ENCODE measurements at regions not wholly inside any gene's neighbourhood (a gene's known extent, or its start where the extent isn't known, plus 50 kb on each side); places are given as distances from the start of the nearest gene placed in this dataset.

- intact Hi-C loops (cut with DNase I): no loop called here
- 92 to 93% (median 93%) methylated on average over 7 of the region's 7 CpGs for WGBS, 3 donors
- H3K9me3 ChIP-seq: no peaks in the 10 kb centered on the region
- H3K27me3 ChIP-seq (ENCODE audit: insufficient read depth in 3 of 3, low read length in 2 of 3): no peaks in the 10 kb centered on the region
- TF ChIP-seq CTCF (IDR thresholded peaks at IDR 0.05): no peak
- DNase-seq: no peak
- H3K27ac ChIP-seq: no peak overlapping the region
- no peaks in the 10 kb centered on the region for H3K4me1 ChIP-seq
- no peak overlapping the region for H3K4me3 ChIP-seq
- ATAC-seq: no peak
- H3K36me3 ChIP-seq (ENCODE audit: insufficient read depth in 1 of 2, low read depth in 1 of 2): no peaks in the 10 kb centered on the region
These were observed 536.2 kb downstream of the METTL4 start for GRCh38 chr18:2035056-2035455.

- no peaks in the 10 kb centered on the region for H3K4me1 ChIP-seq
- DNase-seq (no peak), ATAC-seq (no peak)
- no peak for TF ChIP-seq CTCF (IDR thresholded peaks at IDR 0.05)
- H3K27me3 ChIP-seq (ENCODE audit: insufficient read depth in 3 of 3, low read length in 2 of 3): no peaks in the 10 kb centered on the region
- intact Hi-C loops (cut with DNase I): no loop called here
- WGBS, 3 donors: 54 to 63% (median 61%) methylated on average over 3 of the region's 3 CpGs
- H3K27ac ChIP-seq: no peak overlapping the region
- H3K36me3 ChIP-seq (ENCODE audit: insufficient read depth in 1 of 2, low read depth in 1 of 2): no peaks in the 10 kb centered on the region
- no peaks in the 10 kb centered on the region for H3K9me3 ChIP-seq
- no peak overlapping the region for H3K4me3 ChIP-seq
These were observed 535.2 kb downstream of the METTL4 start for GRCh38 chr18:2036086-2036485.

DNA sequence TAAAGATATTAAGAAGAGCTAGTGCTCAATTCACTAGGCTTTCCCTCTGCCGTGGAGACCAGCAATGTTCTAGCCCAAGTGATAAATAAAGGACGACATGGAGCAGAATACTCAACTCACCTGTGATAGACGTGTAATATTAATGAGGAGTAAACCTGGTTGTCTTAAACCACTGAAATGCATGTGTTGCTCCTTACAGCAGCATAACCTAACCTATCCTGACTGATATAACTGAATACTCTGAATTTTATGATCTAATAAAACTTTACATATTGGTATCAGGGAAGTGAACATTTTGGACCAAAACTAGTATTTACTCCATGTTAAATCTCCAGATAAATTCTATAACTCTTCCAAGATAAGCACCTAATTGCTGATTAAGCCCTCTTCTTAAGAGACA lies 531.0 kb downstream of the METTL4 start:
- no peak for ATAC-seq
- H3K4me3 ChIP-seq: no peak overlapping the region
- H3K36me3 ChIP-seq (ENCODE audit: insufficient read depth in 1 of 2, low read depth in 1 of 2): no peaks in the 10 kb centered on the region
- TF ChIP-seq CTCF (IDR thresholded peaks at IDR 0.05): no peak
- H3K4me1 ChIP-seq: no peaks in the 10 kb centered on the region
- intact Hi-C loops (cut with DNase I): no loop called here
- no peak for DNase-seq
- WGBS, 3 donors: 88 to 90% (median 89%) methylated on average over 3 of the region's 3 CpGs
- H3K9me3 ChIP-seq: no peaks in the 10 kb centered on the region
- H3K27ac ChIP-seq: no peak overlapping the region
- no peaks in the 10 kb centered on the region for H3K27me3 ChIP-seq (ENCODE audit: insufficient read depth in 3 of 3, low read length in 2 of 3)

DNA sequence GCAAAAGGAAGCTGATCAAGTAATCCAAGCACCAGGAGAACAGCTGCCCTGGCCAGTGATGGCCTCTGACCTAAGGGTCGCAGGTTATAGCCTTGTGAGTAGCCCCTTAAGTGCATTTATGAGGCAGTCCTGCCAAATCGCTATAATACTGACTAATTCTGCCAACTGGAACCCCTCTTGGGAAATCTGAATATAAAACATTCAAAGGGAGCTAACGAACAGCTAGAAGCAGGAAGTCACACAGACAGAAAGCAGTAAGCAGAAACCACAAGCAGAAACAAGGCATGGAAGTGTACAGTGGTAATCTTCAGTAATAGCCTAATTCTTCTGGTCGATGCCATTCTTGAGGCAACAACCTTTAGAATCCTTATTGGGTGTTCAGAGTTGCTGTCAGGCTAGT lies 521.3 kb downstream of the METTL4 start:
- DNase-seq: no peak
- intact Hi-C loops (cut with DNase I): no loop called here
- Histone ChIP-seq H3K4me3 (no peak overlapping the region), H3K4me1 (no peaks in the 10 kb centered on the region), H3K27ac (no peak overlapping the region), H3K9me3 (no peaks in the 10 kb centered on the region), H3K27me3 (ENCODE audit: insufficient read depth in 3 of 3, low read length in 2 of 3) (no peaks in the 10 kb centered on the region), H3K36me3 (ENCODE audit: insufficient read depth in 1 of 2, low read depth in 1 of 2) (no peaks in the 10 kb centered on the region)
- no peak for TF ChIP-seq CTCF (IDR thresholded peaks at IDR 0.05)
- ATAC-seq: no peak
- WGBS, 3 donors: 28 to 31% (median 30%) methylated on average over 4 of the region's 4 CpGs

DNA sequence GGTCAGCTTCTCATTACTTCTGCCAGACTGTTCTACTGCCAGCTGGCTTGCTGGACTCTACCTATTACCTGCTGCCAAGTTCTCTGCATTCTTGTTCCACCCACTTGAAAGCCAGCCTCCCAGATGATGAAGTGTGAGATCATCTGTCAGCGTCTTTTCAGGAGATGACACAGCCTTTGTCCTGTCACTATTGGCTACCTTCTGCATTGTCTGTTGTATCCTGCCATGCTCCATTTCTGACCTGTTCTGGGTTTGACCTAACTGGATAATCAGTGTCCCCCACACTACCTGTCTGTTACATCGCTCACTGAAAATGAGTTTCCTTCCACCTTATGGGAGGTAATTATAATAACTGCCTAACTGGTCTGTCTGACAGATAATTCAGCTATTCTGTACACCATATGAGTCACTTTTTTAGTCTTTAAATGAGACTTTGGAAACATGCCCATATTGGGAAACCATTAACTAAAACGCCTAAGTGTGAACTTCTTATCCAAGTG lies 520.6 kb downstream of the METTL4 start:
- Histone ChIP-seq H3K4me3 (no peak overlapping the region), H3K36me3 (ENCODE audit: insufficient read depth in 1 of 2, low read depth in 1 of 2) (no peaks in the 10 kb centered on the region), H3K27ac (no peak overlapping the region), H3K9me3 (no peaks in the 10 kb centered on the region), H3K4me1 (no peaks in the 10 kb centered on the region), H3K27me3 (ENCODE audit: insufficient read depth in 3 of 3, low read length in 2 of 3) (no peaks in the 10 kb centered on the region)
- DNase-seq (no peak), ATAC-seq (no peak)
- 61 to 65% (median 64%) methylated on average over 3 of the region's 3 CpGs for WGBS, 3 donors
- intact Hi-C loops (cut with DNase I): no loop called here
- TF ChIP-seq CTCF (IDR thresholded peaks at IDR 0.05): no peak
